Esophagus muscularis mucosa (tissue), 4 donors: ENCODE measurements at regions not wholly inside any gene's neighbourhood (a gene's known extent, or its start where the extent isn't known, plus 50 kb on each side); places are given as distances from the start of the nearest gene placed in this dataset.

ENCODE experiments used
- DNase-seq: peaks from one replicate; pipeline ENCODE4 v3.0.0-alpha.2; 2017; ENCODE audit errors: extremely low spot score
- H3K27ac ChIP-seq, 4 donors: fragments of 200-600 bp; sonication (generic); replicated peaks in 1 of 4; 1 replicate in 3 of 4; 2 replicates in 1 of 4; pipeline ENCODE4 v1.5.1; 2016 to 2019; ENCODE audit warnings: mild to moderate bottlenecking in 1 of 4
- H3K27me3 ChIP-seq, 4 donors: fragments of 200-600 bp; sonication (generic); one replicate each; pipeline versions ENCODE4 v1.5.1 to v1.6.0; 2016 to 2019
- H3K36me3 ChIP-seq, 4 donors: fragments of 200-600 bp; sonication (generic); one replicate each; pipeline ENCODE4 v1.5.1; 2016 to 2019
- H3K4me1 ChIP-seq, 4 donors: fragments of 200-600 bp; sonication (generic); one replicate each; pipeline ENCODE4 v1.5.1; 2016 to 2019
- H3K4me3 ChIP-seq, 4 donors: fragments of 200-600 bp; sonication (generic); 1 replicate in 2 of 4; 2 replicates in 2 of 4; pipeline ENCODE4 v1.5.1; 2016 to 2019; ENCODE audit warnings: mild to moderate bottlenecking in 4 of 4, moderate library complexity in 1 of 4
- H3K9me3 ChIP-seq, 4 donors: fragments of 200-600 bp; sonication (generic); 1 replicate in 3 of 4; 2 replicates in 1 of 4; pipeline ENCODE4 v1.5.1; 2016 to 2019
- EP300 ChIP-seq: sonication (generic); formaldehyde crosslinking; IDR thresholded peaks from one replicate; pipeline ENCODE4 v1.6.1; 2017; ENCODE audit warnings: antibody characterized with exemption
- POLR2A ChIP-seq: fragments of 450-650 bp; IDR thresholded peaks from one replicate; pipeline ENCODE4 v1.6.1; 2017; ENCODE audit warnings: antibody characterized with exemption, moderate library complexity, mild to moderate bottlenecking, low read depth
- POLR2AphosphoS5 ChIP-seq, 2 donors: sonication (generic); formaldehyde crosslinking; IDR thresholded peaks; one replicate each; pipeline ENCODE4 v1.6.1; 2017; ENCODE audit warnings: antibody characterized with exemption in 2 of 2
- WGBS: methylation state at CpG from one replicate; pipeline ENCODE4 v1.1.5; 2018; 5-methylcytosine and 5-hydroxymethylcytosine counted together
- intact Hi-C: fragments of 100-400 bp; cut with DNase I; formaldehyde crosslinking; loops from one replicate; pipeline ENCODE4 v1.15.1; 2023
- TF ChIP-seq, protein P1 (sequence below), 3 experiments: fragments of 200-600 bp in 2 of 3; fragments of 450-650 bp in 1 of 3; sonication (generic) in 2 of 3; IDR thresholded peaks; one replicate each; pipeline ENCODE4 v1.5.1; 2017 to 2019; ENCODE audit warnings: antibody characterized with exemption in 3 of 3, mild to moderate bottlenecking in 2 of 3, moderate library complexity in 1 of 3

DNA sequence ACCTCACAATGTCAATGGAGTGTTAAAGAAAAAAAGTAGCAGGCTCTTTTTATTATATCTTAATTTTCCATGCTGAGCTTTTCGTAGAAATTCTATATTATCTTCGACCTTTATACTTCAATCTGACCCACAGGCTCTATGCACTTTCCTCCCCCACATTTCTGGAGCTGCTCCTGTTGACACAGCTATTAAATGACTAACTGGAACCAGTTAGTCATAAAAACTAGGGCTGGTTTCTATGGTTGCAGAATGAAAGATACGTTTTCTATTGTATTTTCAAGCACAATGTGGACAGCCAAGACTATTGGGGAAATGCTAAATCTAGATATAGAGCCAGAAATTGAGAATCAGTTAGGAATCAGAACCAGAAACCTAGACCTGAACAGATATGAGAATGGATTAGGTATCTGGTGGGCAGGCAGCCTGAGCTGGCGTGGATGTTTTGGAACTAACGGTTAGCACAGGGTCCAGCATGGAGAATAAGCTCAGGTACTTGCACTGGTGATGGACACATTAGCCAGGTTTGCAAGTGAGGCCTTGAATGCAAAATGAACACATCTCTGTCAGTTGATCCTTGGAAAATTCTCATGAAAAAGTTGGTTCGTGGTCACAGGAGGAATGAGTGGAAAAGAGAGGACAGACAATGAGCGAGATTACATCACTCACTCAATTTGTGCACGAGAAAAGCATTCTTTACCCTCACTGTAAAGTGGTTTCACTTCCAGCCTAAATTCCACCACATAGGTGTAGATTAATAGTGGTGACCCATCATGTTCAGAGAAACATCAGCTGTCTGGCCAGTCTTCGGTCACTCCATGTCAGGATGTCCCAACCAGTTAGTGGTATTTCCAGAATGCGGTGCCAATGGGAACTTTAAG, 144.6 kb upstream of the EPHA4 start:
- Histone ChIP-seq H3K4me3 (no peak overlapping the region), H3K4me1 (no peaks in the 10 kb centered on the region), H3K36me3 (no peaks in the 10 kb centered on the region), H3K27ac (no peak overlapping the region), H3K9me3 (no peaks in the 10 kb centered on the region), H3K27me3 (no peaks in the 10 kb centered on the region)
- intact Hi-C loops: no loop called here
- 84% methylated on average over 10 of the region's 10 CpGs for WGBS
- DNase-seq: no peak
- TF ChIP-seq EP300 (no peak), POLR2AphosphoS5 (IDR thresholded peaks at IDR 0.05) (no peak), POLR2A (no peak)
- TF ChIP-seq, protein P1, sequence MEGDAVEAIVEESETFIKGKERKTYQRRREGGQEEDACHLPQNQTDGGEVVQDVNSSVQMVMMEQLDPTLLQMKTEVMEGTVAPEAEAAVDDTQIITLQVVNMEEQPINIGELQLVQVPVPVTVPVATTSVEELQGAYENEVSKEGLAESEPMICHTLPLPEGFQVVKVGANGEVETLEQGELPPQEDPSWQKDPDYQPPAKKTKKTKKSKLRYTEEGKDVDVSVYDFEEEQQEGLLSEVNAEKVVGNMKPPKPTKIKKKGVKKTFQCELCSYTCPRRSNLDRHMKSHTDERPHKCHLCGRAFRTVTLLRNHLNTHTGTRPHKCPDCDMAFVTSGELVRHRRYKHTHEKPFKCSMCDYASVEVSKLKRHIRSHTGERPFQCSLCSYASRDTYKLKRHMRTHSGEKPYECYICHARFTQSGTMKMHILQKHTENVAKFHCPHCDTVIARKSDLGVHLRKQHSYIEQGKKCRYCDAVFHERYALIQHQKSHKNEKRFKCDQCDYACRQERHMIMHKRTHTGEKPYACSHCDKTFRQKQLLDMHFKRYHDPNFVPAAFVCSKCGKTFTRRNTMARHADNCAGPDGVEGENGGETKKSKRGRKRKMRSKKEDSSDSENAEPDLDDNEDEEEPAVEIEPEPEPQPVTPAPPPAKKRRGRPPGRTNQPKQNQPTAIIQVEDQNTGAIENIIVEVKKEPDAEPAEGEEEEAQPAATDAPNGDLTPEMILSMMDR (IDR thresholded peaks at IDR 0.05): no peak

GRCh38 chr2:221715523-221716247, 143.6 kb upstream of the EPHA4 start:
- DNase-seq: no peak
- Histone ChIP-seq H3K27me3 (no peaks in the 10 kb centered on the region), H3K9me3 (no peaks in the 10 kb centered on the region), H3K36me3 (no peaks in the 10 kb centered on the region), H3K4me3 (no peak overlapping the region), H3K27ac (no peak overlapping the region), H3K4me1 (peaks cover 0 to 7% (median 0%) of the 10 kb centered on the region in 4 donors)
- WGBS: 69% methylated on average over 6 of the region's 6 CpGs
- TF ChIP-seq, protein P1 (IDR thresholded peaks at IDR 0.05): no peak
- TF ChIP-seq EP300 (no peak), POLR2A (no peak), POLR2AphosphoS5 (IDR thresholded peaks at IDR 0.05) (no peak)
- intact Hi-C loops: no loop called here

- intact Hi-C loops: no loop called here
- Histone ChIP-seq H3K27ac (no peak overlapping the region), H3K36me3 (no peaks in the 10 kb centered on the region), H3K27me3 (no peaks in the 10 kb centered on the region), H3K4me1 (peaks cover 0 to 9% (median 0%) of the 10 kb centered on the region in 4 donors), H3K9me3 (no peaks in the 10 kb centered on the region), H3K4me3 (no peak overlapping the region)
- no peak for TF ChIP-seq POLR2A
- TF ChIP-seq POLR2AphosphoS5 (IDR thresholded peaks at IDR 0.05): no peak
- TF ChIP-seq, protein P1 (IDR thresholded peaks at IDR 0.05): no peak
- TF ChIP-seq EP300: no peak
- WGBS: 50% methylated on average over 3 of the region's 3 CpGs
- DNase-seq: no peak
These were observed 138.6 kb upstream of the EPHA4 start for GRCh38 chr2:221710744-221711143.

- TF ChIP-seq, protein P1 (IDR thresholded peaks at IDR 0.05): no peak
- TF ChIP-seq POLR2A: no peak
- no peak for TF ChIP-seq EP300
- no peak for TF ChIP-seq POLR2AphosphoS5 (IDR thresholded peaks at IDR 0.05)
- Histone ChIP-seq H3K27me3 (no peaks in the 10 kb centered on the region), H3K9me3 (no peaks in the 10 kb centered on the region), H3K36me3 (no peaks in the 10 kb centered on the region), H3K4me1 (peaks cover 0 to 9% (median 0%) of the 10 kb centered on the region in 4 donors), H3K4me3 (no peak overlapping the region), H3K27ac (no peak overlapping the region)
- intact Hi-C loops: no loop called here
- no peak for DNase-seq
- WGBS: 67% methylated on average over 1 of the region's 1 CpG
These were observed 136.8 kb upstream of the EPHA4 start for GRCh38 chr2:221708902-221709301.
